ENCODE measurements at regions not wholly inside any gene's neighbourhood (a gene's known extent, or its start where the extent isn't known, plus 50 kb on each side); places are given as distances from the start of the nearest gene placed in this dataset.

DNA sequence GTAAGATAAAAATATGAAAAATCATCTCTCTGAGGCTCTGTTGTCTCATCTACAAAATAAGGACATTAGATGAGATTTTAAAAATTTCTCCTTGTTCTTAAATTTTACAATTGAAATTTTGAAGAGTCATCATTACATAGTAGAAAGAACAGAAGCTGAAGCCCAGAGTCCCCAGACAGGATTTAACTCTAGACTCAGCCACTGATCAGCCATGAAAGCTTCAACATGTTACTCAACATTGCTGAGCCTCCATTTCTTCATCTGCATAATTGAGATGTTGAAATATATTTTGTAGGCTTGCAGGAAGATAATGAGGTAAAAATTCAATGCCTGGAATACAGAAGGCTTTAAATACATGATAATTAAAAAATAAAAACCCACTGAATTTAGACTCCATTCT, 633.3 kb downstream of the LMO4 start:
- no peak overlapping the region for H3K27ac ChIP-seq (ENCODE audit: insufficient read depth, low read length, poor library complexity, severe bottlenecking)
- H3K27me3 ChIP-seq (replicated peaks; ENCODE audit: control insufficient read depth, insufficient read depth, low read length, poor library complexity, severe bottlenecking): no peaks in the 10 kb centered on the region
- no peaks in the 10 kb centered on the region for H3K4me1 ChIP-seq (ENCODE audit: control insufficient read depth, insufficient read depth, low read length, poor library complexity, severe bottlenecking)
- DNase-seq: no peak
- H3K36me3 ChIP-seq (ENCODE audit: control insufficient read depth, insufficient read depth, low read length): no peaks in the 10 kb centered on the region
- no peaks in the 10 kb centered on the region for H3K9me3 ChIP-seq (ENCODE audit: control insufficient read depth, low read length)
- no peak overlapping the region for H3K4me3 ChIP-seq (ENCODE audit: insufficient read depth, low read depth, low read length, poor library complexity, severe bottlenecking)

DNA sequence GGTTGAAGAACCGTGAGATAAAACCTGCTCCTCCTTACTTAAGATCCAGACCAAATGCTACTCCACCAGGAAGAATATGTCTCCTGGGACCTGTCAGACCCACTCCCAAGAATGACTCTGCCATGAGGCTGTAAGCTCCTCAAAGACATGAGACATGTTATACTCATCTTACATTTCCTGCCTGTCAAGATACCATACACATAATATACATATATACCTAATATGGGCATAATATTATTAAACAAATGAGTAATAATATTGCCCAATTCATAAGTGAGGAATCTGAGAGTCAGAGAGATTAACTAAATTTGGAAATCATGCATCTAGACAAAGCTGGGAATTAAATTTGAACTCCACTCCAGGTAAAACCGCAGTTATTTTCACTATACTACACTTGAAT, 634.9 kb downstream of the LMO4 start:
- no peak for DNase-seq
- Histone ChIP-seq H3K9me3 (ENCODE audit: control insufficient read depth, low read length) (no peaks in the 10 kb centered on the region), H3K4me3 (ENCODE audit: insufficient read depth, low read depth, low read length, poor library complexity, severe bottlenecking) (no peak overlapping the region), H3K27me3 (replicated peaks; ENCODE audit: control insufficient read depth, insufficient read depth, low read length, poor library complexity, severe bottlenecking) (no peaks in the 10 kb centered on the region), H3K27ac (ENCODE audit: insufficient read depth, low read length, poor library complexity, severe bottlenecking) (no peak overlapping the region), H3K4me1 (ENCODE audit: control insufficient read depth, insufficient read depth, low read length, poor library complexity, severe bottlenecking) (no peaks in the 10 kb centered on the region), H3K36me3 (ENCODE audit: control insufficient read depth, insufficient read depth, low read length) (no peaks in the 10 kb centered on the region)

DNA sequence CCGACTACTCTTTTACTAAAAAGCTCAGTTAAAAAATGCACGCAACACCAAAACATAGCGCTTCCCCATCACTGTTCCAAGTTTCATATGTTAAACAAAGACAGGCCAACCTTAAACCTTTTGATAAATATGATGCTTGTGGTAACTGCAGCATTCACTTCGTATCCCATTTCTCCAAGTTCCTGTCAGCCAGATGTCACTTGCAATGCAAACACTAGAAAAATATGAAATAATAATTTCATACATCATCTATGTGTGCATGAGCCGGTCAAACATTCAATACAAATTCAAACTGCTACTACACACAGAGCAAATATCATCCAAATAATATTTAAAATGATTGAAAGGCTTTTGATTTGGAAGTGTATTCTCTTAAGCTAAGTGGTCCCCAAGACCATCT, 636.5 kb downstream of the LMO4 start:
- no peak overlapping the region for H3K4me3 ChIP-seq (ENCODE audit: insufficient read depth, low read depth, low read length, poor library complexity, severe bottlenecking)
- H3K9me3 ChIP-seq (ENCODE audit: control insufficient read depth, low read length): no peaks in the 10 kb centered on the region
- H3K27ac ChIP-seq (ENCODE audit: insufficient read depth, low read length, poor library complexity, severe bottlenecking): no peak overlapping the region
- no peaks in the 10 kb centered on the region for H3K4me1 ChIP-seq (ENCODE audit: control insufficient read depth, insufficient read depth, low read length, poor library complexity, severe bottlenecking)
- no peaks in the 10 kb centered on the region for H3K36me3 ChIP-seq (ENCODE audit: control insufficient read depth, insufficient read depth, low read length)
- no peak for DNase-seq
- H3K27me3 ChIP-seq (replicated peaks; ENCODE audit: control insufficient read depth, insufficient read depth, low read length, poor library complexity, severe bottlenecking): no peaks in the 10 kb centered on the region

DNA sequence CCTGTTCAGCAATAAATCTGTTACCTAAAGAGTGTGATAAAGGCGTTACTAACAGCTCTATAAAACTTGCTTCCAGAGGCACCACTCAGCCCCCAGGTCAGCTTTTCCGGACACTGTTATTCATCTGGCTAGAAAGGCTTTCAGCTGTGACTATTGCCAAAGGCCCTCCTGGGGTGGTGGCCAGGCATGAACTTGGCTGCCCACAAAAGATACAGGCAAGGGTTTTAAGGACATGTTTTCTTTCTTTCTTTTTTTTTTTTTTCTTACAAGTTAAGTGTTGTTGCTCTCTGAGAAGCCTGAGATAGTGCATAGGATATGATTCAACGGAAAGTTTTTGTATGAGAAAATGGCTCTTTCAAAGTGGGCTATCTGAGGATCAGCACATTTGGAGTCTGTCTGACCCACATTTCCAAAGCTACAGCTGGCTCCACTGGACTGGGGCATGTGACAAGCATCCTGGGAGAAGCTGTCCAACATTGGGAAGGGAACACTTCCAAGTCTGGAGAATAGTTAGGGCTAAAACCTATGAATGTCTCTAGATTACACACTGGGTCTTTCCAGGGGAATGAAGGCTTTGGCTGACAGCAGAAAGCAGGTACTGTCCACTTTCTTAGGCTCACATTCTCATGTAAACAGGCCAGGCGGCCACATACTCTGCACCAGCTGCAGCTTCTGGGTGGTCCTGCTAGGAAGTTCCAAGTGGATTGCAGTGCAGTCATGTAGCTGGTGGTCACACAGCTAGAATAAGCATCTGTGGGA, 639.7 kb downstream of the LMO4 start:
- no peaks in the 10 kb centered on the region for H3K9me3 ChIP-seq (ENCODE audit: control insufficient read depth, low read length)
- no peaks in the 10 kb centered on the region for H3K36me3 ChIP-seq (ENCODE audit: control insufficient read depth, insufficient read depth, low read length)
- no peaks in the 10 kb centered on the region for H3K27me3 ChIP-seq (replicated peaks; ENCODE audit: control insufficient read depth, insufficient read depth, low read length, poor library complexity, severe bottlenecking)
- no peak overlapping the region for H3K4me3 ChIP-seq (ENCODE audit: insufficient read depth, low read depth, low read length, poor library complexity, severe bottlenecking)
- no peak for DNase-seq
- H3K27ac ChIP-seq (ENCODE audit: insufficient read depth, low read length, poor library complexity, severe bottlenecking): no peak overlapping the region
- no peaks in the 10 kb centered on the region for H3K4me1 ChIP-seq (ENCODE audit: control insufficient read depth, insufficient read depth, low read length, poor library complexity, severe bottlenecking)

DNA sequence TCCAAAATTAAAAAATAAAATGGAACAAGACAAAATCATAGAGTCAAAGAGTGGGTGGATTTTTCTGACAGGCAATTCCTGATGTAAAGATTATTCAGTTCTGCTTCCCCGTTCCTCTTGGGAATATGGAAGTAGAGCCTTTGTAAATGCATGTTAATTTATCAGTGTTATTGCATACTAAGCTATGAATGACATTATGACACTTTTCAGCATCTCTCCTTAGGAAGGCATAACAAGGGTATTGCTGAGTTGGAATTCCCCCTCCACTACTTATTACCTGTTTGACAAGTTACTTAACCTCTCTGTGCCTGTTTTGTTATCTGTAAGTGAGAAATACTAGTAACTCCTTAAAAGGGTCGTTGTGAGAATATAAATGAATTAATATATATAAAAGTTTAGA, 640.4 kb downstream of the LMO4 start:
- H3K9me3 ChIP-seq (ENCODE audit: control insufficient read depth, low read length): no peaks in the 10 kb centered on the region
- H3K4me1 ChIP-seq (ENCODE audit: control insufficient read depth, insufficient read depth, low read length, poor library complexity, severe bottlenecking): no peaks in the 10 kb centered on the region
- DNase-seq: no peak
- no peak overlapping the region for H3K27ac ChIP-seq (ENCODE audit: insufficient read depth, low read length, poor library complexity, severe bottlenecking)
- H3K4me3 ChIP-seq (ENCODE audit: insufficient read depth, low read depth, low read length, poor library complexity, severe bottlenecking): no peak overlapping the region
- no peaks in the 10 kb centered on the region for H3K36me3 ChIP-seq (ENCODE audit: control insufficient read depth, insufficient read depth, low read length)
- no peaks in the 10 kb centered on the region for H3K27me3 ChIP-seq (replicated peaks; ENCODE audit: control insufficient read depth, insufficient read depth, low read length, poor library complexity, severe bottlenecking)

DNA sequence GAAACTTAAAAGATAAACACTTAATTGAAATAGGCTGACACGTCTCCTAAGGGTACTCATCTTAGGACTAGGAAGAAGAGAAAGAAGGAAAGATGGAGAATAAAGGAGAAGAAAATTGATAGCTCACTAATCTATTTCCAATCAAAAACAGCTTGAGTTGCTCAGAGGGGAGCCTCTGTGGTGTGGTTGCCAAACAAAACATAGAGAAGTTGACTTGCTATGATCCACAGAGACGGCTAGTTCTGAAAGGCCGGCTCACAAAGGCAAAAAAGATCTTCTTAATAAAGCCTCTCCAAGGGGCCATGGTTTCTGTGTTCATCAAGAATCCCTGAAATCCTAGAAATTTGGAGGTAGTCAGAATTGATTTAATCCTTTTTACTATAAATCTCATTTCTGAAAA, 644.1 kb downstream of the LMO4 start:
- no peaks in the 10 kb centered on the region for H3K36me3 ChIP-seq (ENCODE audit: control insufficient read depth, insufficient read depth, low read length)
- no peak overlapping the region for H3K4me3 ChIP-seq (ENCODE audit: insufficient read depth, low read depth, low read length, poor library complexity, severe bottlenecking)
- no peak overlapping the region for H3K27ac ChIP-seq (ENCODE audit: insufficient read depth, low read length, poor library complexity, severe bottlenecking)
- no peaks in the 10 kb centered on the region for H3K9me3 ChIP-seq (ENCODE audit: control insufficient read depth, low read length)
- H3K27me3 ChIP-seq (replicated peaks; ENCODE audit: control insufficient read depth, insufficient read depth, low read length, poor library complexity, severe bottlenecking): no peaks in the 10 kb centered on the region
- no peak for DNase-seq
- H3K4me1 ChIP-seq (ENCODE audit: control insufficient read depth, insufficient read depth, low read length, poor library complexity, severe bottlenecking): no peaks in the 10 kb centered on the region

DNA sequence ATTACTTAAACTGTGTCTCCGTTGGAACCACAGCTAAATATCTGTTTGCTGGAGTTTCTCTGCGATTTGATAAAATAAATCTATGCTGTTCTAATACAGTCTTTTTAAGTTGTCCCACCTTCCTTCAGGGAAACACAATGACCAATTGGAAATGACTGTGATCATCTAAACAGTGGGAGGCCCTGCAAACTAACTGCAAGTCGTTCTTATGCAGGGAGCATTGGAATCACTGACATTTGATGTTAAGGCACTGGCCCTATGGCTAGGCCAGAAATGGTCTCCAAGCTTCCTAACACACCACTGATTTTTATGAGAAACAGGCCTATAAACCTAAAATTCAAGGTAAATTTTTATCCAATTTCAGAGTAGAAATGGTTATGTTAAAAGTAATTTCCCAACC, 645.2 kb downstream of the LMO4 start:
- Histone ChIP-seq H3K4me1 (ENCODE audit: control insufficient read depth, insufficient read depth, low read length, poor library complexity, severe bottlenecking) (no peaks in the 10 kb centered on the region), H3K27ac (ENCODE audit: insufficient read depth, low read length, poor library complexity, severe bottlenecking) (no peak overlapping the region), H3K36me3 (ENCODE audit: control insufficient read depth, insufficient read depth, low read length) (no peaks in the 10 kb centered on the region), H3K4me3 (ENCODE audit: insufficient read depth, low read depth, low read length, poor library complexity, severe bottlenecking) (no peak overlapping the region), H3K27me3 (replicated peaks; ENCODE audit: control insufficient read depth, insufficient read depth, low read length, poor library complexity, severe bottlenecking) (no peaks in the 10 kb centered on the region), H3K9me3 (ENCODE audit: control insufficient read depth, low read length) (no peaks in the 10 kb centered on the region)
- DNase-seq: no peak

DNA sequence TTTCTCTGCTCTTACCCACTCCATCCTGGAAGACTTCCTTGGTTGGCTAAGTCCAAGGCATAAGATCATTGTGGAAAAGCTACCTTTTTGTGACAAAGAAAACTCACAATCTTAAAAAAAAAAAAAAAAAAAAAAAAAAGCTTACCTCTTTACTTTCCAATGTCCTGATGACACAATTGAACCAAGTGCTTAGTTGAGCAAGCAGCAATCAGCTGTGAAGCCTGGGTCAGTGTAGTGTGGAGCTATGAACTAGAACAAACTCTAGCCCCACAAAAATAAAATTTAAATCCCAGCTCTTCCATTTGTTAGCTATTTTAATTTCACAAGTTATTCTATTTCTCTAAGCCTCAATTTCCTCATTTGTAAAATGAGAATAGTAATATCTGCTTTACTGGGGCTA, 647.6 kb downstream of the LMO4 start:
- Histone ChIP-seq H3K36me3 (ENCODE audit: control insufficient read depth, insufficient read depth, low read length) (no peaks in the 10 kb centered on the region), H3K27me3 (replicated peaks; ENCODE audit: control insufficient read depth, insufficient read depth, low read length, poor library complexity, severe bottlenecking) (no peaks in the 10 kb centered on the region), H3K4me1 (ENCODE audit: control insufficient read depth, insufficient read depth, low read length, poor library complexity, severe bottlenecking) (no peaks in the 10 kb centered on the region), H3K27ac (ENCODE audit: insufficient read depth, low read length, poor library complexity, severe bottlenecking) (no peak overlapping the region), H3K9me3 (ENCODE audit: control insufficient read depth, low read length) (no peaks in the 10 kb centered on the region), H3K4me3 (ENCODE audit: insufficient read depth, low read depth, low read length, poor library complexity, severe bottlenecking) (no peak overlapping the region)
- no peak for DNase-seq

DNA sequence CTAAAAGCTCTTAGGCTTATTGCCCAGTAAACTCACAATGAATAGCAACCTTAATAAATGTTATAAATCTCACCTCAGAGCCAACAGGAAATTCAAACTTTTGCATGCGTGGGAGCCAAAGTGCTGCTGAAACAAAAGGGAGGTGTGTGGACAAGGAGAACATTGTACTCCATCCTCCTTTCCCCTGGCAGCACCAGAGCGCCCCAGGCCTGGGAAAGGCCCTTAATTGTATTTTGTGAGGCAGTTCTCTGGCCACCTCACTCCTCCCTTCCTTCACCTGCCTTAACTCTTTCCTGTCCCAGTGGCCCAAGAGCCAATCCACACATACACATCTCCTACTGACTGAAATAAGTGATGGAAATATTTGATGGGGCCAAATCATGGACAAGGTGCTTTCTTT, 648.5 kb downstream of the LMO4 start:
- Histone ChIP-seq H3K36me3 (ENCODE audit: control insufficient read depth, insufficient read depth, low read length) (no peaks in the 10 kb centered on the region), H3K9me3 (ENCODE audit: control insufficient read depth, low read length) (no peaks in the 10 kb centered on the region), H3K27ac (ENCODE audit: insufficient read depth, low read length, poor library complexity, severe bottlenecking) (no peak overlapping the region), H3K4me3 (ENCODE audit: insufficient read depth, low read depth, low read length, poor library complexity, severe bottlenecking) (no peak overlapping the region), H3K27me3 (replicated peaks; ENCODE audit: control insufficient read depth, insufficient read depth, low read length, poor library complexity, severe bottlenecking) (no peaks in the 10 kb centered on the region), H3K4me1 (ENCODE audit: control insufficient read depth, insufficient read depth, low read length, poor library complexity, severe bottlenecking) (no peaks in the 10 kb centered on the region)
- DNase-seq: no peak

DNA sequence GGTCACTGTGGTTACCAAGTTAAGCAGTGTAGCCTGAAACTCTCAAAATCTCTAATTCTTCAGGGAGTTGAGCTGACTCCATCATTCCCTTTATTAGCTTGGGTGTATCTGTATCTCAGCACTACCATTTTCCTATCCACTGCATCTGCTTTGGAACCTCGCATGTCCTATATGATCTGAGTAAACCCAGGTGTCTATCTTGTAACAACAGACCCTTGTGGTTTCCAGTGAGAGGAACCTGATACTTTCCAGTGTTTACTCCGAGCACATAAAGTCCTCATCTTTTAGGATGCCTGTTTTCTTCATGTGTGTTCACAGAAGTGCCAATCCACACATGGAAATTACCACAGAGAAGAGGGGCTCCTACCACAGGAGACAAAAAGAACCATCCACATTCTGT, 650.4 kb downstream of the LMO4 start:
- no peak for DNase-seq
- Histone ChIP-seq H3K4me1 (ENCODE audit: control insufficient read depth, insufficient read depth, low read length, poor library complexity, severe bottlenecking) (no peaks in the 10 kb centered on the region), H3K27ac (ENCODE audit: insufficient read depth, low read length, poor library complexity, severe bottlenecking) (no peak overlapping the region), H3K9me3 (ENCODE audit: control insufficient read depth, low read length) (no peaks in the 10 kb centered on the region), H3K4me3 (ENCODE audit: insufficient read depth, low read depth, low read length, poor library complexity, severe bottlenecking) (no peak overlapping the region), H3K36me3 (ENCODE audit: control insufficient read depth, insufficient read depth, low read length) (no peaks in the 10 kb centered on the region), H3K27me3 (replicated peaks; ENCODE audit: control insufficient read depth, insufficient read depth, low read length, poor library complexity, severe bottlenecking) (no peaks in the 10 kb centered on the region)

Data from effector memory CD4-positive, alpha-beta T cell (primary cell).